ENCODE measurements at regions not wholly inside any gene's neighbourhood (a gene's known extent, or its start where the extent isn't known, plus 50 kb on each side); places are given as distances from the start of the nearest gene placed in this dataset.

DNA sequence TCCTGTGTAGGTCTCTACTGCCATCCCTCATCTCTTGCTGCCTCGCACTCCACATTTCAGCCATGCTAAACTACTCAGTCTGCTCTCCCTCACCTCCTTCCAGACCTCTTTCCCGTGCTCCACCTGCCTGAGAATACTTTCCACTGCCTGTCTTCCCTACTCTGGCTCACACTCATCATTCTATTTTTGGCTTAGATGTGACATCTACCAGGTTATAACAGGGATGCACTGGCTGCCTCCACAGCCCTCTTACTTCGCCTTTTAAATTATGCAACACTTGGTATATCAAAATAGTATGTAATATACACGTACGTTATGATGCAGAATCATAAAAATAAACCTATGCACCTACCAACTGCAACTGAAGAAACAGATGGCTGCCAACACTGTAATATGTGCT, 222.8 kb upstream of the DTNBP1 start:
- TF ChIP-seq CTCF (conservative IDR thresholded peaks at IDR 0.05; ENCODE audit: low read length) (no peak), EZH2phosphoT487 (IDR thresholded peaks at IDR 0.05; ENCODE audit: borderline replicate concordance, low read depth, low read length) (no peak)

Data from OCI-LY7 (cell line).